AG09319 (cell line): ENCODE measurements at regions not wholly inside any gene's neighbourhood (a gene's known extent, or its start where the extent isn't known, plus 50 kb on each side); places are given as distances from the start of the nearest gene placed in this dataset.

ENCODE experiments used
- DNase-seq: peaks from one replicate; pipeline ENCODE4 v3.0.0-alpha.2; 2010; ENCODE audit warnings: low read depth; ENCODE audit errors: extremely low read depth
- TF ChIP-seq, protein P1 (sequence below): IDR thresholded peaks from 2 replicates; pipeline ENCODE4 v1.5.1; 2011; ENCODE audit warnings: low read depth, mild to moderate bottlenecking, inconsistent platforms, low read length, moderate library complexity

DNA sequence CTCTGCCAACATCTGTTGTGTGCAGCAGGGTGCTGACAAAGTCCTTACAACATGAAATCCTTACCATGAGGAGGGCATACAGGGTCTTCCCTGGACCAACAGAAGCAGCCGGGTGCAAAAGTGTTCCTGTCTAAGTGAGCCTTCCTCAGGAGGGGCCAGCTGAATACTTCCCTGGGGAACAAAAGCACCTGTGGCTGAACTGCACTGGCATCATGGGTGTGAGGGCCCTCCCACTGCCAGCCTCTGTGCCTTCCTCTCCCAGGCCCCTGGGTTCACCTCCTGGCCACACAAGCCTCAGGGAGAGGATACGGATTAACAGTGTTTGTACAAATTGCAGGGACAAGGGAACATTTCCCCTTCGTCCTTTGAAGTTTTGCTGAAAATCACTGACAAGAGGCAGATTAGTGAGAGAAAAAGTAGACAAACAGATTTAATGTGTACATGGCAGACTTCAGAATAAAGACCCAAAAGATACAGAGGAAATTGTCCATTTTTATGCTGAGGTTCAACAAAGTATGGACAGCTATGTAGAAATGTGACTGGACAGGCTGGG lies 91.0 kb upstream of the PPM1J start:
- TF ChIP-seq, protein P1, sequence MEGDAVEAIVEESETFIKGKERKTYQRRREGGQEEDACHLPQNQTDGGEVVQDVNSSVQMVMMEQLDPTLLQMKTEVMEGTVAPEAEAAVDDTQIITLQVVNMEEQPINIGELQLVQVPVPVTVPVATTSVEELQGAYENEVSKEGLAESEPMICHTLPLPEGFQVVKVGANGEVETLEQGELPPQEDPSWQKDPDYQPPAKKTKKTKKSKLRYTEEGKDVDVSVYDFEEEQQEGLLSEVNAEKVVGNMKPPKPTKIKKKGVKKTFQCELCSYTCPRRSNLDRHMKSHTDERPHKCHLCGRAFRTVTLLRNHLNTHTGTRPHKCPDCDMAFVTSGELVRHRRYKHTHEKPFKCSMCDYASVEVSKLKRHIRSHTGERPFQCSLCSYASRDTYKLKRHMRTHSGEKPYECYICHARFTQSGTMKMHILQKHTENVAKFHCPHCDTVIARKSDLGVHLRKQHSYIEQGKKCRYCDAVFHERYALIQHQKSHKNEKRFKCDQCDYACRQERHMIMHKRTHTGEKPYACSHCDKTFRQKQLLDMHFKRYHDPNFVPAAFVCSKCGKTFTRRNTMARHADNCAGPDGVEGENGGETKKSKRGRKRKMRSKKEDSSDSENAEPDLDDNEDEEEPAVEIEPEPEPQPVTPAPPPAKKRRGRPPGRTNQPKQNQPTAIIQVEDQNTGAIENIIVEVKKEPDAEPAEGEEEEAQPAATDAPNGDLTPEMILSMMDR = no peak
- DNase-seq = no peak

DNA sequence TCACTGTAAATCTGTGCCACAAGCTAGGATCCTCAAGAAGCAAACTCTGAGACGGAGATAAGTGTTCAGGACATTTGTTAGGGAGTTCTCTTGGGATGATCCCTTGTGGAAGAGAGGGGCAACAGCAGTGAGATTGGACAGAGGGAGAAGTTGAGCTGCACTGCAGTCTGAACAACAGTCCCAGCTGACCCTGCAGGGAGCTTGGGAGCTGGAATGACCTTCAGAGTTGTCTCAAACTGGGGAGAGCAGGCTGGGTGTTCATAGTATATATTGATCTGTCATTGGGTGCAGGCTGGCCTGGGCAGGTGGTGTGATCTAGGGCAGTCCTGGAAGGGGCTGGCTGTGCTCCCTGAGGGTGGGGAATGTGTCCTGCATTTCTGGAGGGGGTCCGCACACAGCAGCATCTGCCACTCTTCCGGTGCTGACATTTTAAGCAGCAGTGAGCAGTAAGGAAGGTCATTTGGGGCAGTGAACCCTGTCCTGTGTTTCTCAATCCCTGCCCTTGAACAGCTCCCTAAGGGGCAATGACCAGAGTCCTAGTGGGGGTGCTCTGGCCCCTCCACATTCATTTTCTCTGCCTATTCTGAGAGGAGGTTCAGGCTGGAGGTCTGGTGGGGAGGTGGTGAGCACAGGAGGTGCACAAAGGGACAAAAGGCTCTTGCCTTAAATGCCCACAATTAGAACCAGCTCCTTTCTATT lies 90.2 kb upstream of the PPM1J start:
- no peak for DNase-seq
- TF ChIP-seq, protein P1 = no peak

DNA sequence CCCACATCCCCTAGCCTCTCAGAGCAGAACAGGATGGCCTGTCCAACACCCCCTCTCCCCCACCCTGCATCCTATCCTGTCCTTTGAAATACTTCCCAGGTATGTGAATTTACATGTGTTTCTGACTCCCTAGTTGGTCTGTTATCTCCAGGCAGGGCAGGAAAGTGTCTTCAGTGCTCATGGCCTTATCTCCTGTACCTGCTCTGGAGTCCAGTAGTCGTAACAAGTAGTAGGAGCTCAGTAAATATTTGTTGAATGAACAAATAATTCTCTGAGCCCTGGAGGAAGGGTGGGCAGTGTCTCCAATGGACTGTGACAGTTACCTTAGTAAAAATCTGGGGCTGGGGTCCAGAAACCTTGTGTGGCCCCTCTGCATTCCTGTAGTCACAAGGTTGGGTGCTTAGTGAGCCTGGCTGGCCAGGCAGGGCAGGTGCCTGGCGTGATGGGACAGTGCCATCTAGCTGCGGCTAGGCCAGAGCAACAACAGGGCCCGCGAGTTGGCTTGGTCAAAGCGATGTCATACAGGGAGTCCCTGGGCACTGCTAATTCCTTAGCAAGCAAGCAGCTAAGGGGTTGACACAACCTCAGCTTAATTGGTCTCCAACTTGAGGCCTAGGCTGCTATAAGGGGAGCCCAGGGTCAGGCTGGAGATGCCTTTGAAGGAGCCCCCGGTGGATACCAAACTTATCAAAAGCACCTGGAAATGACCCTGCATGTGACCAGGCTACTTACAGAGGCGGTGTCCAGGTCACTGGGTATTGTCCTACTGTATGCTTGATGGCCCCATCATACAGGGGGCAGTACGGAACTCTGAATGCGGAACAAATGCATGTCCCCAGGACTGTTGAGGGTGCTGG lies 89.0 kb upstream of the PPM1J start:
- peak; percentile 12 for DNase-seq
- TF ChIP-seq, protein P1 = peak; percentile 78

DNA sequence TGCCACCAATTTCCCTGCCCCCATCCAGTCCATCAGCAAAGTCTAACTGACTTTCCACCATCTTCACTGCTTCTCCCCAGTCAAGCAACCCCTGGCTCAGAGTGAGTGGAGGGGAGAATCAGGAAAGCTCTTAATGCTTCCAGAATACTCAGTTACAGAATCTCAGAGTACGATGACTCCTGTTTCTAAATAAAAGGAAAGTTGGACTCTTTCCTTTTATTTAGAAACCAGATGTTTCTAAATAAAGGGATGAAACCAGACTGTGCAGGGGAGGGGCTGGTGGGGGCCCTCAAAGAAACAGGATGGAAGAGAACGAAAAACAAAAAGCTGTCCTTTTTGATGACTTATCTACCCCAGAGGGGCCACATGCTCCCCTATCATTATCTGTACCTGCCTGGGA lies 85.2 kb upstream of the PPM1J start:
- TF ChIP-seq, protein P1 = no peak
- DNase-seq = no peak

DNA sequence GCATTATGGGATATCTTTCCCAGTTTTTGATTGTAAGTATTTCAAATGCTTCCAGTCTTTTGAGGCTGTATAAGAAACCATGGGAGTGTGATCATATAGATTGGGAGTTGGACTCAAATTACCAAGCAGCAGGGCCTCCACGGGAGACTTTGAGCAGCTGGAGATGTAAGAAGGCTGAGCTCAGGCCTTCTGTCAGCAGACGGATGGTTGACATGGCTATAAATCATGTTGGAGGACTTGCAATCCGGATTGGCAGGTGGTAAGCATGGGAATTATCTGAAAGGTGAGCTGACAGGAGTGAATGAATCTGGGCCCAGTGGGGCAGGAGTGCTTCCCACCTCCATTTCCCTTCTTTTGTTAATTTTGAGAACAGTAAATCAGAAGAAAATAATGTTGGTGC lies 83.2 kb upstream of the PPM1J start:
- TF ChIP-seq, protein P1 = no peak

DNA sequence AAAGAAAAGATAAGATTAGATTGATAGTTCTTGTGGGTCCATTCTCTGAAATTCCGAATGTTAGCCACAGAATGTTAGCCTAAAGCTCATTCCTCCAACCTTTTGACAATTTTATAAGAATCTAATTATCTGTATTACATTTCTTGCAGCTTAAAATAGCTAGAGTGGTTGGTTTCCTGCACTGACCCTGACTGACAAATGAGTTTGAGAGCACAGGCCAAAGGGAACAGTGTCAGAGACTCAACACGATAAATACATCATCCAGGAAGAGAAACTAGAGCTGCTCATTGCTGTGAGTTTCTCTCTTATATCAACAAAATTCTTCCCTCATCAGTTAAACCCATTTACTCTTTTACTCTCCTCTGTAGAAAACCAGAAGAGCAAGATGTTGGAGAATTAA lies 82.1 kb upstream of the PPM1J start:
- DNase-seq = no peak
- TF ChIP-seq, protein P1 = no peak

More for the DNA sequence above, 83.2 kb upstream of the PPM1J start:
- DNase-seq = no peak
